AG04450 (cell line): ENCODE measurements at regions not wholly inside any gene's neighbourhood (a gene's known extent, or its start where the extent isn't known, plus 50 kb on each side); places are given as distances from the start of the nearest gene placed in this dataset.

ENCODE experiments used
- CTCF ChIA-PET: fragments of 300-600, 350-600 bp; formaldehyde crosslinking; extraction: SDS; loops from one replicate; lab custom pipeline; 2022; ENCODE audit warnings: antibody characterized with exemption, inconsistent platforms; lab: Charles Lee
- POLR2A ChIA-PET: fragments of 350-600 bp; formaldehyde crosslinking; extraction: SDS; loops from one replicate; lab custom pipeline; 2021; ENCODE audit warnings: antibody characterized with exemption, inconsistent platforms; lab: Yijun Ruan, JAX
- DNase-seq: peaks from one replicate; pipeline ENCODE4 v3.0.0-alpha.2; 2011; ENCODE audit warnings: low read depth, low spot score
- H3K27ac ChIP-seq: one replicate; pipeline ENCODE4 v1.5.1; 2012; ENCODE audit warnings: low read depth, low read length, control low read depth
- H3K27me3 ChIP-seq: one replicate; pipeline ENCODE4 v1.6.0; 2012; ENCODE audit warnings: low read length; ENCODE audit not compliant: control insufficient read depth, insufficient read depth
- H3K4me3 ChIP-seq: 2 replicates; pipeline ENCODE4 v1.5.1; 2011; ENCODE audit warnings: mild to moderate bottlenecking, low read depth, low read length, control low read depth
- H3K9me3 ChIP-seq: 2 replicates; pipeline ENCODE4 v1.5.1; 2012; ENCODE audit warnings: low read length; ENCODE audit not compliant: control insufficient read depth, insufficient read depth
- CTCF ChIP-seq: IDR thresholded peaks from 2 replicates; pipeline ENCODE4 v1.5.1; 2011; ENCODE audit warnings: low read depth, low read length, control low read depth, inconsistent platforms

- DNase-seq = no peak
- no peak overlapping the region for H3K4me3 ChIP-seq
- H3K27me3 ChIP-seq = no peaks in the 10 kb centered on the region
- no peaks in the 10 kb centered on the region for H3K9me3 ChIP-seq
- CTCF ChIA-PET = no interaction called here
- POLR2A ChIA-PET = no interaction called here
- no peak for TF ChIP-seq CTCF
- H3K27ac ChIP-seq = no peak overlapping the region
Measured at GRCh38 chr1:199279067-199279466, 640.2 kb downstream of the PTPRC start.

GRCh38 chr1:199279872-199280645 lies 641.2 kb downstream of the PTPRC start:
- ChIA-PET CTCF (no interaction called here), POLR2A (no interaction called here)
- no peak for TF ChIP-seq CTCF
- H3K27ac ChIP-seq = no peak overlapping the region
- H3K9me3 ChIP-seq = no peaks in the 10 kb centered on the region
- no peak for DNase-seq
- H3K4me3 ChIP-seq = no peak overlapping the region
- H3K27me3 ChIP-seq = no peaks in the 10 kb centered on the region

GRCh38 chr1:199282751-199283305 lies 644.0 kb downstream of the PTPRC start:
- TF ChIP-seq CTCF = no peak
- CTCF ChIA-PET = interaction anchor here (0.9 kb wide), 1 partner anchor 9 kb away, joined by 3 read pairs; no protein-coding TSS in a partner anchor
- H3K4me3 ChIP-seq = no peak overlapping the region
- no peak for DNase-seq
- no peaks in the 10 kb centered on the region for H3K9me3 ChIP-seq
- no peaks in the 10 kb centered on the region for H3K27me3 ChIP-seq
- no peak overlapping the region for H3K27ac ChIP-seq
- POLR2A ChIA-PET = no interaction called here

- Histone ChIP-seq H3K9me3 (no peaks in the 10 kb centered on the region), H3K27ac (no peak overlapping the region), H3K4me3 (no peak overlapping the region), H3K27me3 (no peaks in the 10 kb centered on the region)
- ChIA-PET CTCF (no interaction called here), POLR2A (no interaction called here)
- no peak for DNase-seq
- TF ChIP-seq CTCF = no peak
Measured at GRCh38 chr1:199283794-199284193, 645.0 kb downstream of the PTPRC start.

- H3K27ac ChIP-seq = no peak overlapping the region
- no peak overlapping the region for H3K4me3 ChIP-seq
- POLR2A ChIA-PET = no interaction called here
- H3K9me3 ChIP-seq = no peaks in the 10 kb centered on the region
- no peak for DNase-seq
- no peak for TF ChIP-seq CTCF
- CTCF ChIA-PET = interaction anchor here (1.1 kb wide), 1 partner anchor 531 kb away, joined by 3 read pairs; no protein-coding TSS in a partner anchor
- H3K27me3 ChIP-seq = no peaks in the 10 kb centered on the region
Measured at GRCh38 chr1:199287206-199287605, 648.4 kb downstream of the PTPRC start.
